Adrenal gland (tissue), 5 donors: ENCODE measurements at regions not wholly inside any gene's neighbourhood (a gene's known extent, or its start where the extent isn't known, plus 50 kb on each side); places are given as distances from the start of the nearest gene placed in this dataset.

ENCODE experiments used
- CTCF ChIP-seq, 6 experiments: fragments of 450-650 bp in 4 of 6; fragments of 200-600 bp in 2 of 6; sonication (generic) in 1 of 6; IDR thresholded peaks; 1 replicate in 5 of 6; 2 replicates in 1 of 6; pipeline versions ENCODE4 v1.5.1 to v1.8.0; 2016 to 2021; ENCODE audit warnings: antibody characterized with exemption in 6 of 6, mild to moderate bottlenecking in 2 of 6, moderate library complexity in 1 of 6
- POLR2A ChIP-seq, 2 donors: fragments of 450-650 bp; IDR thresholded peaks; one replicate each; pipeline ENCODE4 v1.6.1; 2017; ENCODE audit warnings: antibody characterized with exemption in 2 of 2, mild to moderate bottlenecking in 2 of 2, moderate library complexity in 1 of 2
- donor health status: DM: no; HTN: no; CAD: no.

- no peak for TF ChIP-seq CTCF (IDR thresholded peaks at IDR 0.05)
- no peak for TF ChIP-seq POLR2A (IDR thresholded peaks at IDR 0.05)
These were observed 139.7 kb upstream of the TMEM72 start for GRCh38 chr10:44771233-44771995.
